Kidney (tissue), 13 donors: ENCODE measurements at regions not wholly inside any gene's neighbourhood (a gene's known extent, or its start where the extent isn't known, plus 50 kb on each side); places are given as distances from the start of the nearest gene placed in this dataset.

Source experiments
- DNase-seq, 5 donors: peaks; one replicate each; pipeline ENCODE4 v3.0.0-alpha.2; 2013 to 2020
- FAIRE-seq: peaks from 2 replicates; lab custom pipeline; 2012; peaks lifted over from hg19 to GRCh38; lab: Jason Lieb, UNC
- H3K27ac ChIP-seq, 2 donors: one replicate each; pipeline ENCODE4 v1.7.0; 2013; ENCODE audit warnings: low read depth in 2 of 2, low read length in 2 of 2, inconsistent platforms in 1 of 2
- H3K27me3 ChIP-seq: one replicate; pipeline ENCODE4 v1.7.1; 2013; ENCODE audit warnings: low read length, inconsistent platforms; ENCODE audit not compliant: control insufficient read depth, insufficient read depth
- H3K36me3 ChIP-seq, 3 donors: one replicate each; pipeline versions ENCODE4 v1.7.0 to v1.7.1; 2013; ENCODE audit warnings: low read length in 3 of 3, control low read depth in 1 of 3, inconsistent platforms in 1 of 3; ENCODE audit not compliant: insufficient read depth in 3 of 3, control insufficient read depth in 2 of 3
- H3K4me1 ChIP-seq, 3 donors: one replicate each; pipeline versions ENCODE4 v1.7.0 to v1.7.1; 2013; ENCODE audit warnings: low read length in 3 of 3, inconsistent platforms in 1 of 3, low read depth in 1 of 3; ENCODE audit not compliant: control insufficient read depth in 2 of 3, insufficient read depth in 2 of 3
- H3K4me3 ChIP-seq, 3 donors: one replicate each; pipeline versions ENCODE4 v1.7.0 to v1.8.1; 2013; ENCODE audit warnings: low read length in 3 of 3, control low read depth in 1 of 3, inconsistent platforms in 1 of 3
- H3K9ac ChIP-seq, 3 donors: one replicate each; pipeline versions ENCODE4 v1.7.0 to v1.7.1; 2013; ENCODE audit warnings: low read length in 3 of 3, control low read depth in 1 of 3, inconsistent platforms in 1 of 3
- H3K9me3 ChIP-seq, 3 donors: one replicate each; pipeline versions ENCODE4 v1.7.0 to v1.7.1; 2013; ENCODE audit warnings: low read length in 3 of 3, control low read depth in 1 of 3, inconsistent platforms in 1 of 3; ENCODE audit not compliant: control insufficient read depth in 2 of 3, insufficient read depth in 1 of 3
- intact Hi-C: fragments of 100-400 bp; cut with DNase I; formaldehyde crosslinking; loops from one replicate; pipeline ENCODE4 v1.11.1; 2022
- TF ChIP-seq, protein P1 (sequence below): IDR thresholded peaks from 3 replicates; pipeline ENCODE4 v1.5.1; 2012; ENCODE audit warnings: mild to moderate bottlenecking, moderate library complexity, borderline replicate concordance; ENCODE audit not compliant: insufficient read depth; ENCODE audit errors: extremely low read depth
- donor health status: control.
- donor health status: control.
- donor health status: control.
- donor health status: control.
- donor health status: control.
- donor health status: DM: yes; HTN: yes; CAD: no.
- donor health status: Normal renal cell carcinoma (clear cell type).

DNA sequence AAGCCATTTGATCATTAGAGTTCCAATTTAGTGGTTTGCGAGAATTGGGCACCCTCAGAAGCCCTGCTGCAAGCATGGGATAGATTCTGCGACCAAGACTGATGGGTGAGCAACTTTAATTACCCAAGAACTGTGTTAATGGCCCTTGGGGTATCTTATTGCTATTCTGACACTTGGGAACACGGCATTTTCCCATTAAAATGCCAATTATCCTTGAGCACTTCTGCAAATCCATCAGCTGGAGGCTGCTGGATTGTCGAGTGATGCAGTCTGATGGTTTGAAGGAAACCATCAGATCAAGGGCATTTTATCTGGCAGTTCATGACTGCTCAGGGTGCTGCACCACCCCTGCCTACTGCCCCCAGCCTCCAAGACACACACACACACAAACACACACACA lies 183.6 kb upstream of the PROK2 start:
- no peaks in the 10 kb centered on the region for H3K36me3 ChIP-seq
- H3K4me3 ChIP-seq, result no peak overlapping the region
- intact Hi-C loops, result no loop called here
- no peaks in the 10 kb centered on the region for H3K4me1 ChIP-seq
- no peaks in the 10 kb centered on the region for H3K27me3 ChIP-seq
- no peaks in the 10 kb centered on the region for H3K9me3 ChIP-seq
- no peak overlapping the region for H3K9ac ChIP-seq
- peak in 4 of 5 donors; percentile 59 to 91 (median 72) for DNase-seq
- TF ChIP-seq, protein P1, sequence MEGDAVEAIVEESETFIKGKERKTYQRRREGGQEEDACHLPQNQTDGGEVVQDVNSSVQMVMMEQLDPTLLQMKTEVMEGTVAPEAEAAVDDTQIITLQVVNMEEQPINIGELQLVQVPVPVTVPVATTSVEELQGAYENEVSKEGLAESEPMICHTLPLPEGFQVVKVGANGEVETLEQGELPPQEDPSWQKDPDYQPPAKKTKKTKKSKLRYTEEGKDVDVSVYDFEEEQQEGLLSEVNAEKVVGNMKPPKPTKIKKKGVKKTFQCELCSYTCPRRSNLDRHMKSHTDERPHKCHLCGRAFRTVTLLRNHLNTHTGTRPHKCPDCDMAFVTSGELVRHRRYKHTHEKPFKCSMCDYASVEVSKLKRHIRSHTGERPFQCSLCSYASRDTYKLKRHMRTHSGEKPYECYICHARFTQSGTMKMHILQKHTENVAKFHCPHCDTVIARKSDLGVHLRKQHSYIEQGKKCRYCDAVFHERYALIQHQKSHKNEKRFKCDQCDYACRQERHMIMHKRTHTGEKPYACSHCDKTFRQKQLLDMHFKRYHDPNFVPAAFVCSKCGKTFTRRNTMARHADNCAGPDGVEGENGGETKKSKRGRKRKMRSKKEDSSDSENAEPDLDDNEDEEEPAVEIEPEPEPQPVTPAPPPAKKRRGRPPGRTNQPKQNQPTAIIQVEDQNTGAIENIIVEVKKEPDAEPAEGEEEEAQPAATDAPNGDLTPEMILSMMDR, result no peak
- FAIRE-seq, result no peak
- H3K27ac ChIP-seq, result no peak overlapping the region

DNA sequence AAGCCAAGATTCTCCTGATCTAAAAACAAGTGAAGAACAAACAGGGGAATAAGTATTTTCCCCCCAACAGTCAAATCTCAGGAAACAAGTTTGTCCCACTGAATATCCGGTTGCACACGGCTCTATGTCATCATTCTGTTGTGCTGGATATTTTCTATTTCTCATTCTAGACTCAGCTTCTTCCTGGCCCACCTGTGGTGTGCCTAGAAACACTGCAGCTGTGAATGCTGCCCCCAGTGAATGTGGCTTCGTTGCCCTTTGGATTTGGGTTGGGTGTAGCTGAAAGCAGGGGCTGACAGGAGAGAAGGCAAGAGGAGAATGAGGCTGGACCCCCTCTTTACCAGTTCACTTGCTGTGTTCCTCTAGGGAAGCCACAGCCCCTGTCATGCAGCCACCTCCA lies 181.2 kb upstream of the PROK2 start:
- no peak overlapping the region for H3K27ac ChIP-seq
- DNase-seq (no peak), FAIRE-seq (no peak)
- no peaks in the 10 kb centered on the region for H3K36me3 ChIP-seq
- no peak overlapping the region for H3K9ac ChIP-seq
- H3K27me3 ChIP-seq, result no peaks in the 10 kb centered on the region
- TF ChIP-seq, protein P1, result no peak
- intact Hi-C loops, result no loop called here
- H3K4me3 ChIP-seq, result no peak overlapping the region
- no peaks in the 10 kb centered on the region for H3K9me3 ChIP-seq
- H3K4me1 ChIP-seq, result no peaks in the 10 kb centered on the region

DNA sequence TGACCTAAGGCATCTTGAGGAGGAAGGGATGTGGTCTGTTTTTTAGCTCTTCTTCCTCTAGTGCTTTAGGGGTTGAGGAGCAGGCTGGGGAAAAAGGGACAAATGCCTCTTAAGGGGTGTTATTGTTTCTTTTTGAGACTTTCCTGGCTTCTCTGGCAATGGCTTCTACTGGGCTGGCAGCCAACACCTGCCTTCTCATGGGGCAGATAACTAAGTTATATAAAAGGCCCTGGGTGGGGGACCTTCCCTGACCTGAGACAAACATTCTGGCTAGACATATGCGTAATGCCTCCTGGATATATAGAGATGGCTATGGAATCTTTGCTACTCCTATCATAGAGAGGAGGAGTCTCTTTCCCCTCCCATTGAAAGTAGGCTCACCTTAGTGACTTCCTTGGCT lies 179.2 kb upstream of the PROK2 start:
- H3K27me3 ChIP-seq, result no peaks in the 10 kb centered on the region
- no peak overlapping the region for H3K4me3 ChIP-seq
- H3K9ac ChIP-seq, result no peak overlapping the region
- TF ChIP-seq, protein P1, result no peak
- intact Hi-C loops, result no loop called here
- H3K9me3 ChIP-seq, result no peaks in the 10 kb centered on the region
- FAIRE-seq (no peak), DNase-seq (no peak)
- H3K27ac ChIP-seq, result no peak overlapping the region
- H3K36me3 ChIP-seq, result no peaks in the 10 kb centered on the region
- H3K4me1 ChIP-seq, result no peaks in the 10 kb centered on the region

DNA sequence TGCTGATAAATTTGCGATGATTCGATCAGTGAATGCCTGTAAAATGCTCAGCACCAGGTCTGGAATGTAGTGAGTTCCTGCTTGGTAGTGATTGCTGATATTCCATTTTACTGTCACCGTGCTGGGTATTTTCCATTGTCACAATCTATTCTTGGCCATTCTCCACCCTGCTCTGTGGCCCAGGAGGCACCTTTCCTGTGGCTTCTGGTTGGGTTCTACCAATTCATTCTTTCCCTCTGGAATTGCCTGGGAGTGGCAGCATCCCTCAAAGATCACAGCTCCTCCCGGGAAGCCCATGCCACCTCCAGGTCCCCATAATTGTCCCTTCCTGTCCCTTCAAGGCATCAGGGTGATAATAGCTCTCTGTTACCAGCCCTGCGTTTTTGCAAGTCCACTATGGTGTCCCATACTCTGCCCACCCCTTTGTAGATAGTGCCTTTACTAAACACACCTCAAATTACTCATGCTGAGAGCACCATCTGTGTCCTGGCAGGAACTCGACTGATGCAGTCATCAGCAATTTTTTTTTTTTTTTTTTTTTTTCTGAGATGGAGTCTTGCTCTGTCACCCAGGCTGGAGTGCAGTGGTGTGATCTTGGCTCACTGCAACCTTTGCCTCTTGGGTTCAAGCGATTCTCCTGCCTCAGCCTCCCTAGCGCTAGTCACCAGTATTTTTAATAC lies 177.8 kb upstream of the PROK2 start:
- H3K27ac ChIP-seq, result no peak overlapping the region
- H3K4me3 ChIP-seq, result no peak overlapping the region
- H3K9me3 ChIP-seq, result no peaks in the 10 kb centered on the region
- H3K27me3 ChIP-seq, result no peaks in the 10 kb centered on the region
- no peak for FAIRE-seq
- no peak for DNase-seq
- TF ChIP-seq, protein P1, result no peak
- H3K9ac ChIP-seq, result no peak overlapping the region
- intact Hi-C loops, result no loop called here
- H3K4me1 ChIP-seq, result no peaks in the 10 kb centered on the region
- no peaks in the 10 kb centered on the region for H3K36me3 ChIP-seq
